SKM-1 (cell line): ENCODE measurements at regions not wholly inside any gene's neighbourhood (a gene's known extent, or its start where the extent isn't known, plus 50 kb on each side); places are given as distances from the start of the nearest gene placed in this dataset.

Source experiments
- DNase-seq: peaks from one replicate; lab custom pipeline; 2025; ENCODE audit not compliant: unreplicated experiment; lab: John Stamatoyannopoulos, UW

DNA sequence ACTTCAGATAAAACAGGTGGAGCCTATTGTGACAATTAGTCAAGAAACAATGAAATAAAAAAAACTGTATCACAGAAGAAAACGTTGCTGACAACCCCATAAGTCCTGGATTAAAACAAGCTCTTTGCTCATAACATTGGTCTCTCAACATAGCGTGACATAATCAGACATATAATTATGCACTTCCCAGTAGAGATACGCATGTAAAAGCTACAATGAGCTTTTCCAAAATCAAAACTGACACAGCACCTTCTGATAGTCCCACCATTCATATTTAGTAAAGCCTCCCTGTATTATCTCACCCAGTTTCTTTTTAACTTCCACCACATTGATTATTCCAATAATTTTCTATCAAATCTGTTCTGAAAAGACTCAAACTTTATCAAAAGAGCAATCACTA is 372.1 kb upstream of the SMIM31 start:
- no peak for DNase-seq

DNA sequence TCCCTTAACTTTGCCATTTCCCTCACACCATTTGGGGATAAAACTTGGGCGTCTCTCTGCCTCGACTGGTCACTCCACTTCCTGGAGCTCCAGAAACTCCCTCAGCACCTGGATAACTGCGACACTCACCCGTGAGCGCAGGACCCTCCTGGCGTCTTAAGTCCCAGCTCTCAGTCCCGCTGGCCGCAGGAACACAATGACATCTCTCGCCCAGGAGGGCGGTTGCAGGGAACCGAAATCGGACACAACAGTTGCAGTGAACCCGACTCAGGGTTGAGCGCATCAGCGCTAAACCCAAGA is 370.9 kb upstream of the SMIM31 start:
- no peak for DNase-seq

DNA sequence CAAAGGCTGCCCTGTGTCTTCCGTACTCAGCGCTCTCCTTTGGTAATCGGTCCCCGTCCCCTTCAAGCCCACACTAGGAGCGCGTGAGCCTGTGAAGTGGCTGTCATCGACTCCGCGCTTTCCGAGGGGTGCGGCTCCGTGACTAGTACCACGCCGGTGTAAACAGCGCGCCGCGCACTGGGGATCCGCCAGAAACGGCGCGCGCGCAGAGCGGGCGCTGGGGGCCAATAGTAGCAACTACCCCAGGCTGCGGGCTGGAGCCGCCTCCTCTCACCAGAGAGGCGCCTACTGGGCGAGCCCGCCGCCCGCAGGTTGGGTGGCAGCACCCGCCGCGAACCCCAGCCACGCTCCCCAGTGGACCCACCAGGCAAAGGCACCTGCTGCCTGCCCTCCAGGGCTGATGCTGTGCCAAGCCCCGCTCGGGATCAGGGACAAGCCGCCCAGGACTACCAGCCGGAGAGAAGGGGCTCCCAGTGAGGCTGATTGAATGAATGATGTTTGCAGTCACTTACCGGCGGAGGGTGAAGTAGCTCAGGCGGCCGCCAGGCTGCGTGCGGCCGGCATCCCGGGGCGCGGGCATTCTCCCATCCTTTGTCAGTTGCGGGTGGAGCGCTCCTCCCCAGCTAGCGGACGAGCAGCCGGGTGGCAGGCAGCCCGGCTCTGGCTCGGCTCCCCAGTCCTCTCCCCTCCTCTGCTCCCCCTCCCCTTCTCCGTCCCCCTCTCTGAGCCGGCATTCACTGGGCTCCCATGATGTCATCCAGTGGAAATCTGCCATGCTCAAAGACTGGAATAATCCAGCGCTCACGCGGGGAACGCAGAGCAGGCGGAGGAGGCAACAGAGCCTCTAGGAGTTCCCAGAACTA is 370.3 kb upstream of the SMIM31 start:
- DNase-seq = no peak

DNA sequence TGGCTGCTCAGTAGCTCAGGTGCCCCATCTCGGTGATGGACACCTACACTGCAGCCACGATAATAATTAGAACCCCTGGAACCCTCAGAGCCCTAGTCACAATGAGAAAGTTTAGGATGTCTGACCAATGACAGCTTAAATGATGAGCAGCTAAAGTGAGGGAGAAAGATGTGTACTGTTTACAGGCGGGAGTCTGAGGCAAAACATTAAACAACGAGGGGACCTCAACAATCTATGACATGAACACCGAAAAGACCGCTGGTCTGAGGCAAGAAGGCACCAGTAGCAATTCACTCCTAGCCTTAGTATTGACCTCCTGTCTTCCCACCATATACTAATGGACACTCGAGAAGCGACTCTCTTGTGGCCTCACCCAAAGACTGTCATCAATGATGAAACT is 369.5 kb upstream of the SMIM31 start:
- DNase-seq = no peak

DNA sequence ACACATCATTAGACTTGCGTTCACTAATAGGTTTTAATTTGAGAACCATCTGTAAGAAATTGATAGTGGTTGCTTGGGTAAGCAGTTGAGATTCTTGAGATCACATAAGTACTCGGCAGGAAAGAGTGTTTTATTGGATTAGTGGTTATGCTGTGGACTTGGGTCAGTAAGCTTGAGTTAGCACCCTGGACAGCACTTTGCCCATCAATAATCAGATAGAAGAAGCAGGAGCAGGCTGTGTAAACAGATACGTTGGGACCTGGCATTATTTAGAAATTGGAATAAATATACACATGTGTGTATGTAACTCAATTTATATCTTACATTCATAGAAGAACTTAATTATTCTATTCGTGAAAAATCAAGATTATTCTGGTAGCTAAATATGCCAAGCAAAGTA is 357.5 kb upstream of the SMIM31 start:
- no peak for DNase-seq

DNA sequence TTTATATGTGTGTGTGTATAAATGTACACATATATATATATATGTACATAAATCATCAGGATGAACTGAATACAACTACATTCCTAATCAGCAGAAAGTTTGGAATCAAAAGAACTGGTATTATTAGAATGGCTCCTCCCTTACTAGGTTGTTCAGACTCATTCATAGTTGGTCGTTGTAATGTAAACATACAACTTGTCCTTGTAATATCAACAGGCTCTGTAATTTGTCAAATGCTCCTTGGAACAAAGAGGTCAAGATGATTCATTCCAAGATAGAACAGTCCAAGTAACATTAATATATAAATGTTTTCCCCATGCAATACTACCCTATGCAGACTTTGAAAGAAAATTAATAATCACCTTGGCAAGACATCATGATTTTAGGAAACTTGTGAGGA is 351.4 kb upstream of the SMIM31 start:
- DNase-seq = no peak

DNA sequence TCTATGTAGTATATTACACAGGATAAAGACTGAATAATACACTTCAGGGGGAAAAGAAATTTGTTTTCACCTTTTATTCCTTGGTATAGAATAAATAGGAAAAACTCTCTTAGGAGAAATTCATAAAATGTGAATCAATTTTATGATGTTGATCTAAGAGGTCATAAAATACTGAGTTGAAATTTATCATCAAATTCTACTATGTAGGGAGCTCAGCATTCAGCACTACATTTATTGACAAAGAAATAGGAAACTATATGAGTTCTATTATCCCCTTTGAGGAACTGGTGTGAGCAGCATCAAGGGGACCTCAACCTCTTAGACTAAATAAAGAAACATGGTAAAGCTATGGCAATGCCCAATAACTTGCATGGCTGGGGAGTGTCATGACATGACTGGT is 348.2 kb upstream of the SMIM31 start:
- no peak for DNase-seq

- no peak for DNase-seq
Observed at GRCh38 chr4:164408831-164409230, 345.1 kb upstream of the SMIM31 start.

DNA sequence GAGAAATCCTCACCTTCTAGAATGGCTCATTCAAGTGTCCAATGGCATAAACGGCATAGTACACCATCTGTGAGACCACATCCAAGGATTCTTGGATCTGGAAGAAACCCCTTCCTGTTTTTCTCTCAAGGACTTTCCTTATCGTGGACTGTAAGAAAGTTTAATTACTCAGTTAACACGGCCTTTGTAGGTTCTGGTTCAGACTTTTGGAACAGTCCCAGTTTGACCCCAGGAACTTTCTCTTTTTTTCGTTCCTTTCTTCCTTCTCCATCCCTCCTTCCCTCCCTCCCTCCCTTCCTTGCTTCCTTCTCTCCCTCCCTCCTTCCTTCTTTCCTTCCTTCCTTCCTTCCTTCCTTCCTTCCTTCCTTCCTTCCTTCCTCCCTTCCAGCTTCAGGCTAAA is 343.5 kb upstream of the SMIM31 start:
- no peak for DNase-seq

DNA sequence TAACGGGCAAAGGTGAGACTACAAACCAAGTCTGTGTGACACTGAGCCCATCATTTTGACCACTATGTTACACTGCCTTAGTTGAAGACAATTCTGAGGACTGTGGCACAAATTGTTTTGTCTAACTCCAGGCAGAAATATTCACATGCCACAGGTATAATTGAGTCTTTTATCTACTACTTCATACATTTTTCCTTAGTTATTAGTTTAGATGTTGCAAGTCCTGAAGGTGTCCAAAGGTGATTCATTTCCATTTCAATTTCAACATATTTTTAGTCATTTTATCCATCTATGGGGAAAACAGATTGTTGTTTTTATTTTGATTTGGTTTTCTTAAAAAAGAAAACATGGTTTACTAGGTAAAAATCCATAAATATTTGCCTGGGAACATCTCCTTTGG is 341.7 kb upstream of the SMIM31 start:
- no peak for DNase-seq

DNA sequence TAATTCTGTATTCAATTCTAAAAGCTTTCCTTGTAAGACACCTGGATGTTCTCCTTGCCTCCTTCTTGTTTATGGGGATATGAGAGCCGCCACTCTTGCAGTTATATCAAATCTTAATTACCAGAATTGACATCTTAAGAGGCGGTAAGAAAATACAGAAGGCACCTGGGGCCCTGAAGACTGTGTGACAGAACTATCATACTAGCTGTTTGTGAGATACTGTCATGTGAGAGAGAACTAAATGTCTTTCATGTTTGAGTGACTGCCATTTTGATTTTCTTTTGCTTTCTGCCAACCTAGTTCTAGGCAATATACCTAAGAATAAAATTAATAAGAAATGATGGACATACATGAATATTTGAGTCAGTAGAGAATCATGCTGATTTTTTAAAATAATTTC is 340.2 kb upstream of the SMIM31 start:
- DNase-seq = no peak

- DNase-seq = no peak
Observed at GRCh38 chr4:164423819-164424218, 330.1 kb upstream of the SMIM31 start.

DNA sequence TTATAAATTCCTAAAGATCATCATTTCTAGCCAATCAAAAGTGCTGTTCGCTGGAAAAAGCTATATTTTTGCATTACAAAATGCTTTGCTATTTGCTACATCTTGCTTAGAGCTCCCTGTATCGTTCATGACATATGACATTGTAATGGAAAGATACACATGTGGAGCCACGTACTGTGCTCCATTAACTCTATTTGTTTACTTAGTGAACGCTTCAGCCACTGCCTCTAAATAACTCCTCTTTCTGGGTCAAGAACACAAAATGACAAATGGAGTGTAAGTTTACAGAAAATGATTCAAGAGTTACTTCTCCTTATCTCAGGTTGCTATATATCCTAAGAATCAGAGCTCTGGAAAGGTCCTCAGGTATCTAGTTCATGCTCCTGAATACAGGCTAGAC is 329.1 kb upstream of the SMIM31 start:
- no peak for DNase-seq

GRCh38 chr4:164428561-164428960 is 325.4 kb upstream of the SMIM31 start:
- DNase-seq = no peak

DNA sequence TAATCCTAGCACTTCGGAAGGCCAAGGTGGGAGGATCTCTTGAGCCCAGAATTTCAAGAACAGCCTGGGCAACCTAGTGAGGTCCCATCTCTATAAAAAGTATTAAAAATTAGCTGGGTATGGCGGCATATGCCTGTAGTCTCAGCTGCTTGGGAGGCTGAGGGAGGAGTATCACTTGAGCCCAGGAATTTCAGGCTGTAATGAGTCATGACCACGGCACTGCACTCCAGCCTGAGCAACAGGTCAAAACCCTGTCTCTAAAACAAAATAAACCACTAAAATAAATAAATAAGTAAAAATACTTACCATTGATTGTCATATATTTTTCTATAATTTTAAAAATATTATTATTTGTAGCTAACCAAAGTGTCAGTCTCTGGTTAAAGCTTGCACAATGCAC is 315.6 kb upstream of the SMIM31 start:
- no peak for DNase-seq

- DNase-seq = no peak
Observed at GRCh38 chr4:164439037-164439436, 314.9 kb upstream of the SMIM31 start.

GRCh38 chr4:164440199-164440598 is 313.7 kb upstream of the SMIM31 start:
- DNase-seq = no peak

- DNase-seq = no peak
Observed at GRCh38 chr4:164441109-164441508, 312.8 kb upstream of the SMIM31 start.

GRCh38 chr4:164442180-164442579 is 311.8 kb upstream of the SMIM31 start:
- DNase-seq = no peak

DNA sequence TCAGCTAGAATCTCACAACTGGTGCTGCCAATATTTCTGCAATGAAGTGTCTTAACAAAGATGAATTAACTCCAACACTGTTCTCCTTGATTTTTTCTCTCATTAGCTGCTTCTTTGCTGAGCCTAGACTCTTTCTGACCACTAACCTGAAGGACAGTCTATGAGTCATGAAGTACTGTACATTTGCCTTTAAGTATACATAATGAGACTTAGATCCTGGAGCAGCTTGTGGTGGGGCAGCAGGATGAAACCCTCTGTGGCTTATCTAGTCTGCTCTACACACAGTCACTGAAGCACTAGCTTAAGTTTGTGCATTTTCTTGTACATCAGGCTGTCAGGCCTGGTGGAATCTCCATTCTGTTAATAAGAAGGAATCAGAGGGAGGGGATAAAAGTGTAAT is 307.4 kb upstream of the SMIM31 start:
- no peak for DNase-seq

DNA sequence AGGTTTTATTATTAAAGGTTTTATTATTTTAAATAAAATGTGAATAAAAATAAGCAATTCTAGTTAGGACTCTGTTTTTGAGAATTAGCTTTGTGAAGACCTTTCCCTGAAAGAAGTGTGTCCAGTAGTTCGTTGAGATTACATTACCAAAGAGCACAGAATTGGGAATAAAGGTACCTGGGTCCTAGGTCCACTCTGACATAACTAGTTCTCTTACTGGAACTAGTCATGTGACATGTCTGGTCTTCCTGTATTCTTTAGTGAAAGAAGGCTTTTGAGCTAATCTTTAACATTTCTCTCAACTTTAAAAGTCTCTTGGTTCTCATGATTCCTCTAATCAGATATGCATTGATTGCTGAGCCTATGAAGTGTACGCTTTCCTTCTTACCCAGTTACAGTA is 292.0 kb upstream of the SMIM31 start:
- DNase-seq = no peak

DNA sequence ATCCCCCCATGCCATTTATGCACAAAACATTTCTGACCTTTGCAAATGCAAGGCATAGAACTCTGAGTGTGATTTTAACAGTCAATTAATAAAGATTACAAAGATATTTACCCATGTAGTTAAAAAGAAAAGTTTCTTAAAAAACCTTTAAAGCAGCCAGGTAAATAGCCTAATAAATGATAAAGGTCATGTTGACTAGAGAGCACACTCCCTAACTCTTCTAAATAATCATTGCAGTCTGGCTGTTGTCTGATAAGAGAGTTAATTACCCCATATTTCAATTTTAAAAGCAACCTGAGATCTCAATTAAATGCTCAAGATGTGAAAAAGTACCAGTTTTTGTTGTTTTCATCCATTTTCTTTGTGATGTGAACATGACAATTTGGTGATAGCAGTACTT is 291.5 kb upstream of the SMIM31 start:
- DNase-seq = no peak

- DNase-seq = no peak
Observed at GRCh38 chr4:164464313-164464712, 289.6 kb upstream of the SMIM31 start.
